Activated CD4-positive, alpha-beta T cell treated with anti-CD3 and anti-CD28 coated beads, Interleukin-2, amount 50 U/mL, for 24 hours (primary cell): ENCODE measurements at regions not wholly inside any gene's neighbourhood (a gene's known extent, or its start where the extent isn't known, plus 50 kb on each side); places are given as distances from the start of the nearest gene placed in this dataset.
A peak's percentile ranks its signal among the peaks of the same experiment; 100 is the strongest.
"Not testable (repeated sequence)": the region's sequence is repeated elsewhere in the genome, so short reads cannot be mapped to it uniquely, and the experiment has no call there.

ENCODE experiments used
- DNase-seq, 2 donors: peaks; one replicate each; pipeline ENCODE4 v3.0.0-alpha.2; 2020; ENCODE audit warnings: low read depth in 1 of 2, low spot score in 1 of 2

DNA sequence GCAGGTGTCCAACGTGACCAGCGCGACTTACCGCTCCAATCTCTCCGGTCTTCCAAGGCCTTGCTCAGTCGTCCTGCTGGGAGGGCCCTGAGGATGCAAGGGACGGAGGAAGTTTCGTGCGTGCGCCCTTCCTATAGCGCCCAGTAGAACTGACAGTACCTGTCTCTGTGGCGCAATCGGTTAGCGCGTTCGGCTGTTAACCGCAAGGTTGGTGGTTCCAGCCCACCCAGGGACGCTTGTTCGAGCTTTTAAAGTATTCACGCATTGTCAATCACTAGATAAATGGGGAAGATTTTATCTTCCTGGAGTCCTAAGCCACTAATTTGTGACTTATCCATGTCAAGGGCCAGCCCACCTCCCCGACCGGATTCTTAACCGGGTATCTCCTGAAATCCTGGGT lies 141.1 kb upstream of the NOTCH2NLA start:
- peak; percentile 31 to 64 for DNase-seq

DNA sequence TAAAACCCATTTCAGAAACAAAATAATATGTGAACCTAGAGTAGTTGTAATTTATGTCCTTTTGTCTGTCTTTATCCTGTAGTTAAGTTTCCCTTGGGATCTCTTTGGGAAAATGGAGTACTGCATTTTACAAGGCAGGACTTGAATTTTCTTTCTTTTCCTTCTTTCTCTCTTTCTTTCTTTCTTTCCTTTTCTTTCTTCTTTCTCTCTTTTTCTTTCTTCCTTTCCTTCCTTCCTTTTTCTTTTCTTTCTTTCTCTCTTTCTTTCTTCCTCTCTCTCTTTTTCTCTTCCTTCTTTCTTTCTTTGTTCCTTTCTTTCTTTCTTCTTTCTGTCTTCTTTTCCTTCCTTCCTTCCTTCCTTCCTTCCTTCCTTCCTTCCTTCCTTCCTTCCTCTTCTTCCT lies 126.6 kb upstream of the NOTCH2NLA start:
- DNase-seq, result not testable (repeated sequence)

DNA sequence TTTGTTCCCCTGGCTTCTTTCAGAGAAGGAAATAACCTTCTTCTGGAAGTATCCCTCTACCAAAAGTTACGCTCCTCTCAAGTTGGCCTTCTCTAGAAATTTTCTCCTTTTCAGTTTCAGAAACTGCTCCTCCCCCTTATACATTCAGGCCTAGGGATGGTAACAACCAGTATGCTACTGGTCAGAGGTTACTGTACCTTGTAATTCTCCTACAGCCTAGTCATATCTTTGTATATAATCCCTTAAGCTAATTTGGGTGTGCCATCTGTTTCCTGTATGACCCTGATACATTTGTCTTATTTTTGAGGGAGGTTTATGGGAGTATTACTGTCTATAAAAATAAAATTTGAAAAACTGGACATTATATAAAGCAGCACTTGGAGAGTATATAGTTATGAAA lies 98.0 kb upstream of the NOTCH2NLA start:
- DNase-seq, result not testable (repeated sequence)

DNA sequence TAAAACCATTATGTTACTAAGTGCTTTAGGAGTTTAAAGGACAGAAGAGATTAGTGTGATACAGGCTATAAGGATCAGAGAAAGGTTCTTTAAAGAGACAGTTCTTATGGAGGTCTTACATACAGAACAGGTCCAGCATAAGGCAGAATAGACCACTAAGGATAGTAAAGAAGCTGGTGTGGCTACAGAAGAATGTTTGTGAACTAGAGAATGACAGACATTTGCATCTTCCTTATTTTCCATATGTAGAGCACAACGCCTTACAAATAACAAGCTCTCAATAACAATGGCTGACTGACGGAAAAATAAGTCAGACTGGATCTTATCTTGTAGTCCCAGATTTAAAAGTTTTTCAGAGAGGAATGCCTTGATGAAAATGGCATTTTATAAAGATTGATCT lies 95.6 kb upstream of the NOTCH2NLA start:
- not testable (repeated sequence) for DNase-seq

DNA sequence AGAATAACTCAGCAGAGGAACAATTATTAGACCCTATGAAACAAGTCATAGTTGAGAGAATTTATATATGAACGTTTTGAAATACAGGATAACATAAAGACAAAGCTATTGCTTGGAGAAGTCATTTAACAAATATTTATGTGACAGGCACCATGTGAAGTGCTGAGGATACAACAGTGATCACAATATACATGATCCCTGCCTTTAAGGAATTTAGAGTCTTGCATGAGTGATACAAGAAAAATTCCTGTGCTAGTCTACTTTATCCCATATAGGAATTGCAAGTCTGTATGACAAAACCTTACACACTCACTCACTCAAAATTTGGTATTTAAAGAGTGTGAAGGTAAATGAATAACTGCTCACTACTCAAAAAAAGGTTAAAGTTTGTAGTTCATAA lies 94.5 kb upstream of the NOTCH2NLA start:
- DNase-seq, result not testable (repeated sequence)

DNA sequence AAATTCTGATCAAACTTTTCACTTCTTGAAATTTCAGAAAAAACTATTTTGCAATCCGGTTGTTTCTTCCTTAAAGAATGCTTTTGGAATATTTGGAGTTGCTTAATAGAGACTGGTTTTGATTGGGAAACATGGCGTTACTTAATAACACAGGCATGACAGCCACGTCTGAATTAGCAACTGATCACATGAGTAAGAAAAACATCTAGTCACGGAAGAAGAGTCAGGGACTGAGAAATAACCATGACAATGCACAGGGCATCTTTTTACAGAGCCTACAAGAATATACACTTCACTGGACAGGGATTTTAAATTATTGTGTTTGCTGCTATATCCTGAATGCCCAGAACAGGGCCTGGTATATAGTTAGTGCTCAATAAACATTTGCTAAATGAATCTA lies 94.1 kb upstream of the NOTCH2NLA start:
- not testable (repeated sequence) for DNase-seq

DNA sequence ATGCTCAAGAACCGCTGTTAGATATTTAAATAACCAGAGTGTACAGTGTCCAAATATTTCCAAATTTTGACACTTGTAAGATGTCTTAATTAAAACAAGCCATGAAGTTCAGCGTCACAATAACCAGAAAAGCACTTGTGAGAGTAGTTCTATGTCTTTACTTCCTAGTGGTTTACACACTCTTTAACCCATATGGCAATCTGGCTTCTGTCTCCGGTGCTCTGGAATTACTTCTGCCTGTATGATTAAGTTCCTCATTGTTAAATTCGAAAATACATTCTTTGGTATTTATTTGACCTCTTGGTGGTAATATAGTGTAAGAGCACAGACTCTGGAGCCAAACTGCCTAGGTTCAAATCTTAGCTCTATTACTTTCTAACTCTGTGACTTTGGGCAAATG lies 89.9 kb upstream of the NOTCH2NLA start:
- DNase-seq, result not testable (repeated sequence)

DNA sequence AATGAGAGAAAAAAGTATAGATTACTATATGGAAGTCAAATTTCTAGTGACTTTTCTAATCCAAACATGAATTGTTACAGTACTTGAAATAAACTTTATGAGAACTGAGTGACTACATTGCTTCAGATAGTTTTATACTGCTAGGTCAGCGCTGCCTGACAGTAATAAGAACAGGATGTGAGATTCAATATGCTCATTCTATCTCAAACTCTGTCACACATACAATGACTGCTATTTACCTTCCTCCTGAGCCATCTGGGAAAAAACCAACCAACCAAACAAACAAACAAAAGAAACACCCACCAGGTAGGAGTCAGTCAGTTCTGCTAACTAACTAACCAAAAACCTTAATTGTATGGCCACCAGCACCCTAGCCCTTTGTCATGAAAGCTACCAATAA lies 89.0 kb upstream of the NOTCH2NLA start:
- not testable (repeated sequence) for DNase-seq

DNA sequence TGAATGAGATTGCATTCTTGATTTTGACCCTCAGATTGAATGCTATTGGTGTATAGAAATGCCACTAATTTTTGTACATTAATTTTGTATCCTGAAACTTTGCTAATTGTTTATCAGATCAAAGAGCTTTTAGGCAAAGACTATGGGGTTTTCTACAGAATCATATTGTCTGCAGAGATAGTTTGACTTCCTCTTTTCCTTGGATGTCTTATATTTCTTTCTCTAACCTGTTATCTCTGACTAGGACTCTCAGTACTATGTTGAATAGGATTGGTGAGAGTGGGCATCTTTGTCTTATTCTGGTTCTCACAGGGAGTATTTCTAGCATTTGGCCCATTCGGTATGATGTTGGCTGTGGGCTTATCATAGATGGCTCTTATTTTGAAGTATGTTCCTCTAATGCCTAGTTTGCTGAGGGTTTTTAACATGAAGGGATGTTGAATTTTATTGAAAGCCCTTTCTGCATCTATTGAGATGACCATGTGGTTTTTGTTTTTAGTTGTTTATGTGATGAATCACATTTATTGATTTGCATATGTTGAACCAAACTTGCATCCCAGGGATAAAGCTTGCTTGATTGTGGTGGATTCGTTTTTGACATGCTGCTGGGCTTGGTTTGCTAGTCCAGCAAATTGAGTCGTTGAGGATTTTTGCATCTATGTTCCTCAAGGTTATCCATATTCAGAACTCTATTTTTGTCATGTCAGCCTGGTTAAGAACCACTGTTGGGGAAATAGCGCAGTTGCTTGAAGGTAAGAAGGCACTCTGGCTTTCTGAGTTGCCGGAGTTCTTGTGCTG lies 85.8 kb upstream of the NOTCH2NLA start:
- not testable (repeated sequence) for DNase-seq

DNA sequence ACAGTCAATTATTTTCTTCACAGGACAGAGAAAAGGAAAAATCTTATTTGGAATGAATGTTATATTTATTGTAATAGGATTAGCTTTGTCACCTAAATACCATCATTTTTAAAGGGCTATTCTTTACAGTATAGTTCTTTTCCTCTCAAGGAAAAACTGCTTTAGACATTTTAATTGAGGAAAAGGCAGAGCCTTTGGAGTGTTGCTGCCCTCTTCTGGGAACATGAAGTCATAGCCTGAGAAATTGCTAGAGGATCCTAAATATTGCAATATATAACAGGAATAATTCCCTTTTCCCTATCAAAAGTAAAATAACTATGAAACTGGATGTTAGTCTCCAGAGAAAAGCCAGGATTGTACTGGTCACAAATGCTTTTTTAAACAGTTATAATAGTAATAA lies 81.8 kb upstream of the NOTCH2NLA start:
- not testable (repeated sequence) for DNase-seq

DNA sequence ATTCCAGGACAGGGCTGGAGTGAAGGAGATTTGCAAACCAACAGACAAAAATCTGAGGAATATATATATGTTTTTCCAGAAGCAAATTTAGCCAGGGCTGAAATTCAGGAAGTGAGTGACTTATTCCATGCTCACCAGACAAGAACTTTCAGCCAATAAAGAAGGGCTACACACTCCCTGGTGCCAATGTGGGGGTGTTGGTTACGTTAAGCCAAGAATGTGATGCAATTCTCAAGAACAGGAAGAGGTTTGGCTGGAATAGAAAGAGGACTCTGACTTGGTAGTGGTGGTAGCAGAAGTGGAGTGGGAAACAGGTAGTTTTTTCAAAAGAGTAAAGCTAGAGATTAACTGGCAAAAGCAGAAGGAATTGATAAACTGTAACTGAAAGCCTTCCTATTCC lies 80.6 kb upstream of the NOTCH2NLA start:
- DNase-seq, result not testable (repeated sequence)

DNA sequence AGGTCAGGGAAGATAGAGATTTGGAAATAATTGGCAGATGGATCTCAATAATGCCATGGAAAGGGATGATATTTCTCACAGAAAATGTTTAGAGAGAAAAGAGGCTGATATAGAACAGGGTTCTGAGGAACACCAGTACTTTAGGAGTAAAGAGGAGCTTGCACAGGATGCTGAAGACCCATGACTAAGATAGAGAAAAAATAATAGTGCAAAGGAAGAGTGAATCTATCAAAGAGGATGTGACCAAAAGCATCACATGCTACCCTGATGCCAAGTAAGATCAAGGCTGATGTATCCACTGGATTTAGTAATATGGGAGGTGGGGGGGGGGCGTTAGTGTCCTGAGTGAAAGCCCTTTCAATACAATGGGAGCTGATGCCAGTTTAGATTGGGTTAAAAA lies 80.1 kb upstream of the NOTCH2NLA start:
- not testable (repeated sequence) for DNase-seq

DNA sequence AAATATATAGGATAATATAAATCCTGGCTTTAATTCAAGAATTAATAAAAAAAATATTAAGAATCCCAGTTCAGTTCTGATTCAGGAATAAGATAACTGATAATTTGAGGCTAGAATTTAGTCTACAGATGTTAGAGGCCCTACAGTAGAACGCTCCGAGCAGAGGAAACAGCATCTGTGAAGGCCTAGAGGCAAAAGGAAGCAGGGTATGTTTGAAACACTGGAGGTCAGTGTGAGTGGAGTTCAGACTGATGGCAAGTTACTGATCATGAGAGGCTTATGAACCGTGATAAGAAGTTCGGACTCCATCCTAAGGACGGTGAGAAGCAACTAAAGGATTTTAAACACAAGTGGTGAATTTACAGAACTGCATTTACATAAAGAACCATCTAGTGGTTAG lies 79.3 kb upstream of the NOTCH2NLA start:
- DNase-seq, result not testable (repeated sequence)

DNA sequence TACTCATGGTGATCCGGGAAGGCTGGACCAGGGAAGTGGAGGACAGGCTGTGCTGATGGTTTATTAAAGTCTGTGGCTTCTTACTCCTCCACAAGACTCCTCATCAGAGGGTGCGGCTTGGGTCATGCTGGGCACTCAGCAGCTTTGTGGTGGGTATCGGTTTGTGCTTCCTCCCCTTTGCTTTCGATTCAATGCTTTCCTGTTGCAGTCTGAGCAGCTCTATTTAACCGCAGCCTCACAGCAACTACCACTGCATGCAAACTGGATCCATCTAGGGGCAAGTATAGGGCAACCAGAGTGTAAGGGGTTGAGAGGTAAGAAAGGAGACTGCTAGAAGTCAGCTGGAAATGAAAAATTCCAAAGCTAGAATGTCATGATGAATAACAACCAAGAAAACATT lies 78.8 kb upstream of the NOTCH2NLA start:
- not testable (repeated sequence) for DNase-seq

DNA sequence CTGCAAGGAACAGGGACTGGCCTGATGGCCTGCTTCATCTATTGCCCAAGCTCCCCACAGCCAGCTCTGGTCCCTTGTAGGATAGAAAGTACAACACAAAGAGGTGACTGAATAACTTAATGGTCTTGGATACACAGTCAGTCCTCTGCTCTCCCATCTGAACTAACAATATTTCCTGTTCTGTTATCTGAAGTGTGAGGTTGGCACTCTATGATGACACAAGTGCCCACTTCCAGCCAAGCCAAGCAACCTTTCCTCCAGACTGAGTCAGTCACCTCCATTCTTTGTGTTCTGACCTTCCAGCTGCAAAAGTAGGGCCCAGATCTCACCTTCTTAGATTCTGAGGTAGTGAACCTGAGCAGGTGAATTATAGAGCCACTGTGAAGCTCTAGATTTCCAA lies 77.8 kb upstream of the NOTCH2NLA start:
- not testable (repeated sequence) for DNase-seq

DNA sequence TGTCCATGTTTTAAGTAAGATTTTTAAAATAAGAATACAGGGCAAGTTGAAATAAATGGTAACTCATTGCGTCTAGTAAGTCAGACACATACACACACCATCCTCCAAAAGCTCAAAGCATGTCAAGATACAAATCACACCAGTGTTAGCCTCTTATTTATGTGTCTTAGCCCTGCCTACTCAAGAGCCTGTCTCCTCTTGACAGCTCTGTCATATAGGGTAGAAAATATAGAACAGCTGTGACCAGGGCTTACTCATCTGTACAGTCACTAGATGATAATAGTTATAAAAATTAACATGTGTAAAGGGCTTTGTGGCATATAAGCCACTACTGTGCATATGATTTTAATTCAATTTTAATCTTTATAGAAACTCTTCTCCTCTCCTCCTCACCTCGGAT lies 76.6 kb upstream of the NOTCH2NLA start:
- DNase-seq, result not testable (repeated sequence)

DNA sequence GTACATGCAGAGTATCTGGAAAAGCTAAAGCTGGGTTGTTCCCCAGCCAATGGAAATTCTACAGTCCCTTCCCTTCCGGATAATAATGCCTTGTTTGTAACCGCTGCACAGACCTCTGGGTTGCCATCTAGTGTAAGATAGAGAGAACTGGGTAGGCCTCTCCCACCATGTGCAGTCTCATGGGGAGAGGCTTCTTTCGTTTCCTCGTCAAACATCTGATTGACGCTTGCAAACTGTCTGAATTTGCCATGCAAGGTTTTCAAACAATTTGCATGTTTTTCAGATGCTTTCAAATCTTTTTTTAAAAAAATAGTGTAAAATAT lies 69.7 kb upstream of the NOTCH2NLA start:
- not testable (repeated sequence) for DNase-seq

DNA sequence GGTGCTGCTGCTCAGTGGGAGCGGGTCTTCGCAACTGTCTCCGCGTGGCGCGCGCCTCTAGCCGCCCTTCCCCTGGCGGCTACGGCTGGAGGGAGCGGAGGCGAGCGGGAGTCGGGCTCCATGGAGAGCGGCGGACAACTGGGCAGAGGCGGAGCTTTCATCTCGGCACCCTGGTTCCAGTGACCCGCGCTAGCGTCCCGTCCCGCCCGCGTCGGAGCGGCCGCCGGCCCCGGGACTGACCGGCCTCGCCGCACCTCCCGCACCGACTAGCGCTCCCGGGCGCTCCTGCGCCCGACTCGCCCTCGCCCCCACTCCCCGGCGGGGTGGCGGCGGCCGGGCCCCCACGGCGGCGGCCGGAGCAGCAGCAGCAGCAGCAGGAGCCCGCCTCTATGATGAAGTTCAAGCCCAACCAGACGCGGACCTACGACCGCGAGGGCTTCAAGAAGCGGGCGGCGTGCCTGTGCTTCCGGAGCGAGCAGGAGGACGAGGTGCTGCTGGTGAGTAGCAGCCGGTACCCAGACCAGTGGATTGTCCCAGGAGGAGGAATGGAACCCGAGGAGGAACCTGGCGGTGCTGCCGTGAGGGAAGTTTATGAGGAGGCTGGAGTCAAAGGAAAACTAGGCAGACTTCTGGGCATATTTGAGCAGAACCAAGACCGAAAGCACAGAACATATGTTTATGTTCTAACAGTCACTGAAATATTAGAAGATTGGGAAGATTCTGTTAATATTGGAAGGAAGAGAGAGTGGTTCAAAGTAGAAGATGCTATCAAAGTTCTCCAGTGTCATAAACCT lies 69.2 kb upstream of the NOTCH2NLA start:
- not testable (repeated sequence) for DNase-seq

DNA sequence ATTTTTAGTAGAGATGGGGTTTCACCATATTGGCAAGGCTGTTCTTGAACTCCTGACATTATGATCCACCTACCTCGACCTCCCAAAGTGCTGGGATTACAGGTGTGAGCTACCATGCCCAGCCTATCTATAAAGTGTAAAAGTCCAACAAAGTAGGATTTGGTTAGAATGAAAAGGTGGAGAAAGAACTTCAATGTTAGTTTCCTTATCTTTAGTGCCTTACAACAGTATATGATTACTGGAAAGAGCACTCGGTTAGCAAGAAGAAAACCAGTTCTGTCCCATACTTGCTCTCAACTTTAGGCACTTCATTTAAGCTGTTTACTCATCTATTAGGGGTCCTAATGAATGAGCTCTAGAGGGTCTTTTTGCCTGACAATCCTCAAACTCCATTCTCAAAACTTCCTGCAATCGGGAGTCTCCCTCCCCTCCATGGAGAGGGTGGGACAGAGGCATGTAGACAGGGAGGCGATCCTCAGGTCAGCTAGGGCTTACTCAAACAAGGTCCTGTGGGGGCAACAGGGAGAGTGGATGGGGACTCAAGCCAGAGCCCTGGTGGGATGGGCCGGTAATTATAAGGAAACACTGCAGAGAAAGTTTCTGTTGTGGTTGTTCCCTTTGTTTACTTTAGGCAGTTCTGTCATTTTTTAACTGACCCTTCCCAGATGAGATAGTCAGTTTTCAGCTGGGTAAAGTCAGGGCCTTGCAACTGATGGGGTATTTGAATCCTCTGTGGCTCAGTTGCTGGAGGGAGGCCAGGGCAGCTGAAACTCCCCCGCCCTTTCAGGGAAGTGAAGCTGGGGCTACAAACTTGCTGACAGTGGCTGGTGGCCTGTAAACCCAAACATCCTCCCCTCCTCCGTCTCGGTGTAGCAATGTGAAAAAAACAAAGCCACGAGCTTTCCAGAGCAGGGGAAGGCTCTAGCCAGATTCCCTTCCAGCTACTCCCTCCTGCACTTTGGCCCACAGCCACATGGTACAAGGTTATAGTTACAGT lies 64.4 kb upstream of the NOTCH2NLA start:
- DNase-seq, result not testable (repeated sequence)

DNA sequence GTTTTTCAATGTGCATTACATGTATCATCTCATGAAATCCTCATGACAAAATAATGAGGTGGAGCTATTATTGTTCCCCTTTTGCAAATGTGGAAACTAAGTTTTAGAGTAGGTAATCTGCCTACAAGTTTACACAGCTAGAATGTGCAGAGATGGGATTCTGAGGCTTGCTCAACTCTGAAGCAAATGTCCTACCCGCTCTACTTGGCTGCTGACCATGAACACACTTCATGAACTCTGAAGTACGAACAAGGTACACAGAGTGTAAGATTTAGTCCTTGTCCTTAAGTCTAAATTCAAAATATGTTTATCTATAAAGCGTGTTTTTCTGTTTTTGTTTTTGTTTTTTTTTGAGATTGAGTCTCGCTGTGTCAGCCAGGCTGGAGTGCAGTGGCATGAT lies 63.6 kb upstream of the NOTCH2NLA start:
- DNase-seq, result not testable (repeated sequence)

DNA sequence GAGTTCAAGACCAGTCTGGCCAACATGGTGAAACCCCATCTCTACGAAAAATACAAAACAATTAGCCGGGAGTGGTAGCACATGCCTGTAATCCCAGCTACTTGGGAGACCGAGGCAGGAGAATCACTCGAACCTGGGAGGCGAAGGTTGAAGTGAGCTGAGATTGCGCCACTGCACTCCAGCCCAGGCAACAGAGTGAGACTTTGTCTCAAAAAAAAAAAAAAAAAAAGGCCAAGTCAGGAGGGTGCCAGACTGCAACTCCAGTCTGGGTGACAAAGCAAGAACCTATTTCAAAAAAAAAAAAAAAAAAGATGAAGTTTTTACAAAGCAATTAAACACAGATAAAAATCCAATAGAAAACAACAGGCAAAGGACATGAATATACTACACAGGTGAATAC lies 59.1 kb upstream of the NOTCH2NLA start:
- DNase-seq, result not testable (repeated sequence)
